Skeletal muscle satellite cell (primary cell): ENCODE measurements at regions not wholly inside any gene's neighbourhood (a gene's known extent, or its start where the extent isn't known, plus 50 kb on each side); places are given as distances from the start of the nearest gene placed in this dataset.
"Not testable (repeated sequence)": the region's sequence is repeated elsewhere in the genome, so short reads cannot be mapped to it uniquely, and the experiment has no call there.

ENCODE experiments used
- H3K27me3 ChIP-seq: 2 replicates; pipeline ENCODE4 v1.7.0; 2013; ENCODE audit warnings: low read length; ENCODE audit not compliant: control insufficient read depth, insufficient read depth
- H3K36me3 ChIP-seq: 2 replicates; pipeline ENCODE4 v1.7.0; 2013; ENCODE audit warnings: mild to moderate bottlenecking, control low read depth, low read length; ENCODE audit not compliant: insufficient read depth
- H3K4me1 ChIP-seq: 2 replicates; pipeline ENCODE4 v1.7.0; 2013; ENCODE audit warnings: low read length; ENCODE audit not compliant: control insufficient read depth, insufficient read depth
- H3K4me2 ChIP-seq: 2 replicates; pipeline ENCODE4 v1.7.0; 2013; ENCODE audit warnings: mild to moderate bottlenecking, low read length
- H3K4me3 ChIP-seq: 2 replicates; pipeline ENCODE4 v1.7.0; 2013; ENCODE audit warnings: low read length
- H3K9ac ChIP-seq: 2 replicates; pipeline ENCODE4 v1.7.0; 2013; ENCODE audit warnings: mild to moderate bottlenecking, low read depth, low read length, moderate library complexity
- H3K9me3 ChIP-seq: replicated peaks from 2 replicates; pipeline ENCODE4 v1.7.0; 2013; ENCODE audit warnings: mild to moderate bottlenecking, control low read depth, low read length

DNA sequence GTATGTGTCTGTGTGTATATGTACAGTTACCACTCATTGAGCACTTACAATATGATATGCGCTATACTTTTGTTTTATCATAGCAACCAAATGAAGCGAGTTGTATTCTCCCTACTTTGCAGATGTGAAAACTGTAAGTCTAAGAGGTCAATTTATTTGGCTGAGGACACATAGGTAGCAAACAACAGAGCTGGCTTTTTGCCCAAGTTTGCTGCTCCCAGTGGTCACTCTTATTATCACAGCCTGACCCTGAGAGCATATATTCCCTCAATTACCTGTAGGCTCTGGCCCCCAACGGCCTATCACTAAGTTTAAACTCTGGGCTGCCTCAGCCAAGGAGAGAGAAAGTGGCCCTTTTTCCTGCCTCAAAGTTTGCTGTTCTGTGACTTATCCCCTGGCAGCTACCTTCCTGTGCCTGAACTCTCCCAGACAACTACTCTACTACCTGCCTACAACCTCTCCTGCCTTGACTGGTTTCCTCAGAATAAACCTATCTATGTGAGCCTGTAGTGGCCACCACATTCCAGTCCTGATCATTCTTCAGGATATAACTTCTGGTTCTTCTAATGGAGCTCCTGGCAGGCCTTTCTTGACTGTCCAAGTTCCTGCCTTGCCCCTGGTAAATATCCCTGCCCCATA, 221.8 kb downstream of the FRK start:
- Histone ChIP-seq H3K9ac (no peak overlapping the region), H3K9me3 (no peaks in the 10 kb centered on the region), H3K4me2 (no peak overlapping the region), H3K27me3 (no peaks in the 10 kb centered on the region), H3K4me1 (no peaks in the 10 kb centered on the region), H3K36me3 (no peaks in the 10 kb centered on the region), H3K4me3 (no peak overlapping the region)

GRCh38 chr6:115838216-115838615, 222.5 kb downstream of the FRK start:
- H3K4me1 ChIP-seq: no peaks in the 10 kb centered on the region
- no peak overlapping the region for H3K9ac ChIP-seq
- no peak overlapping the region for H3K4me3 ChIP-seq
- no peaks in the 10 kb centered on the region for H3K27me3 ChIP-seq
- no peaks in the 10 kb centered on the region for H3K9me3 ChIP-seq
- no peaks in the 10 kb centered on the region for H3K36me3 ChIP-seq
- no peak overlapping the region for H3K4me2 ChIP-seq

- H3K36me3 ChIP-seq, H3K9ac ChIP-seq, H3K27me3 ChIP-seq, H3K9me3 ChIP-seq, H3K4me2 ChIP-seq, H3K4me1 ChIP-seq, H3K4me3 ChIP-seq: not testable (repeated sequence)
Measured at GRCh38 chr6:115836374-115836773, 224.3 kb downstream of the FRK start.

- no peaks in the 10 kb centered on the region for H3K9me3 ChIP-seq
- H3K4me1 ChIP-seq: no peaks in the 10 kb centered on the region
- H3K9ac ChIP-seq: no peak overlapping the region
- H3K4me2 ChIP-seq: no peak overlapping the region
- H3K4me3 ChIP-seq: no peak overlapping the region
- no peaks in the 10 kb centered on the region for H3K27me3 ChIP-seq
- no peaks in the 10 kb centered on the region for H3K36me3 ChIP-seq
Measured at GRCh38 chr6:115835314-115835713, 225.4 kb downstream of the FRK start.

DNA sequence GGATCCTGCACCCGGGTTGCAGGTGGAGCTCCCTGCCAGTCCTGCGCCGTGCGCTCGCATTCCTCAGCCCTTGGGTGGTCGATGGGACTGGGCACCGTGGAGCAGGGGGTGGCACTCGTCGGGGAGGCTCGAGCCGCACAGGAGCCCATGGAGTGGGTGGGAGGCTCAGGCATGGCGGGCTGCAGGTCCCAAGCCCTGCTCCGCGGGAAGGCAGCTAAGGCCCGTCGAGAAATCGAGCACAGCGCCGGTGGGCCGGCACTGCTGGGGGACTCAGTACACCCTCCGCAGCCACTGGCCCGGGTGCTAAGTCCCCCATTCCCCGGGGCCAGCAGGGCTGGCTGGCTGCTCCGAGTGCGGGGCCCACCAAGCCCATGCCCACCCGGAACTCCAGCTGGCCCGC, 226.1 kb downstream of the FRK start:
- H3K9ac ChIP-seq, H3K36me3 ChIP-seq, H3K4me3 ChIP-seq, H3K27me3 ChIP-seq, H3K4me1 ChIP-seq, H3K9me3 ChIP-seq, H3K4me2 ChIP-seq: not testable (repeated sequence)

GRCh38 chr6:115832786-115833185, 227.9 kb downstream of the FRK start:
- H3K9me3 ChIP-seq: no peaks in the 10 kb centered on the region
- no peak overlapping the region for H3K4me2 ChIP-seq
- H3K27me3 ChIP-seq: no peaks in the 10 kb centered on the region
- no peaks in the 10 kb centered on the region for H3K4me1 ChIP-seq
- H3K36me3 ChIP-seq: no peaks in the 10 kb centered on the region
- no peak overlapping the region for H3K9ac ChIP-seq
- no peak overlapping the region for H3K4me3 ChIP-seq

GRCh38 chr6:115832186-115832585, 228.5 kb downstream of the FRK start:
- H3K27me3 ChIP-seq: no peaks in the 10 kb centered on the region
- H3K9ac ChIP-seq: no peak overlapping the region
- H3K36me3 ChIP-seq: no peaks in the 10 kb centered on the region
- H3K9me3 ChIP-seq: no peaks in the 10 kb centered on the region
- no peak overlapping the region for H3K4me2 ChIP-seq
- no peaks in the 10 kb centered on the region for H3K4me1 ChIP-seq
- H3K4me3 ChIP-seq: no peak overlapping the region

DNA sequence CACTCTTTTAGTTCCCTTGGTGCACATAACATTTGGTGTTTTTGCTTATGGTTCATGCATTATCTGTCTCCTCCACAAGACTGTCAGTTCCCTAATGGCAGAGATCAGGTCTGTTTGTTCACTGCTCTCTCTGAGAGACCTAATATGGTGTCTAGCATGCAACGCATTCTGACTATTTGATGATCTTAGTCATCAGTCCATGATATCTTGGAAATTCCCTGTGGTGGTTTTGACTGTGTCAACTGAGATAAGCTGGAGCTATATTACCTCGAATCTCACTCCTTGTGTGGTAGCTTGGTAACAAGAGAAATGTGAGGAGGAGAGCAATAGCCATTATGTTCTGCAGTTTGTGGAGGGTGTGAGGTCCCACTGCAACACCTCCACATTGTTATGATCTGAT, 229.8 kb downstream of the FRK start:
- Histone ChIP-seq H3K4me1 (no peaks in the 10 kb centered on the region), H3K36me3 (no peaks in the 10 kb centered on the region), H3K9ac (no peak overlapping the region), H3K9me3 (no peaks in the 10 kb centered on the region), H3K4me2 (no peak overlapping the region), H3K4me3 (no peak overlapping the region), H3K27me3 (no peaks in the 10 kb centered on the region)

GRCh38 chr6:115821798-115822197, 238.9 kb downstream of the FRK start:
- Histone ChIP-seq H3K27me3 (no peaks in the 10 kb centered on the region), H3K4me1 (no peaks in the 10 kb centered on the region), H3K9me3 (no peaks in the 10 kb centered on the region), H3K36me3 (no peaks in the 10 kb centered on the region), H3K4me2 (no peak overlapping the region), H3K4me3 (no peak overlapping the region), H3K9ac (no peak overlapping the region)

DNA sequence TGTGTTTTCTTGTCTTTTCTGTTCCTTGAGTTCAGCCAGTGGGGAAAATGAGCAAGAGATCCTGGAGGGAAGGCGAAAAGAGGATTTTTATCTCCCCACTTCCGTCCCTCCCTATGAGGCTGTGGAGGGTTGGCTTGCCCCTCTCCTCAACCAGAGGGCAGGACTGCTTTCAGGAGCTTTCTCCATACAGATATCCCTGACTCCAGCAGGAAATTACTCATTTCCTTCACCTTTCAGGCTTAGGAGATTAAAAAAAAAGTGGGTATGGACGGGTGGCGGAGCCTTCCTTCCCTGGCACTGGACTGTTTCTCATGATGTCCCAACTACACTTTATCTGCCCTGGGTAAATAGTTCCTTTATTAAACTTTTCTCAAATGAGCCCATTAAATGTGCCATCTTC, 241.2 kb downstream of the FRK start:
- Histone ChIP-seq H3K4me1 (no peaks in the 10 kb centered on the region), H3K4me2 (no peak overlapping the region), H3K9ac (no peak overlapping the region), H3K36me3 (no peaks in the 10 kb centered on the region), H3K9me3 (no peaks in the 10 kb centered on the region), H3K4me3 (no peak overlapping the region), H3K27me3 (no peaks in the 10 kb centered on the region)

GRCh38 chr6:115817161-115817560, 243.5 kb downstream of the FRK start:
- Histone ChIP-seq H3K36me3 (no peaks in the 10 kb centered on the region), H3K4me1 (no peaks in the 10 kb centered on the region), H3K4me3 (no peak overlapping the region), H3K4me2 (no peak overlapping the region), H3K9ac (no peak overlapping the region), H3K27me3 (no peaks in the 10 kb centered on the region), H3K9me3 (no peaks in the 10 kb centered on the region)

DNA sequence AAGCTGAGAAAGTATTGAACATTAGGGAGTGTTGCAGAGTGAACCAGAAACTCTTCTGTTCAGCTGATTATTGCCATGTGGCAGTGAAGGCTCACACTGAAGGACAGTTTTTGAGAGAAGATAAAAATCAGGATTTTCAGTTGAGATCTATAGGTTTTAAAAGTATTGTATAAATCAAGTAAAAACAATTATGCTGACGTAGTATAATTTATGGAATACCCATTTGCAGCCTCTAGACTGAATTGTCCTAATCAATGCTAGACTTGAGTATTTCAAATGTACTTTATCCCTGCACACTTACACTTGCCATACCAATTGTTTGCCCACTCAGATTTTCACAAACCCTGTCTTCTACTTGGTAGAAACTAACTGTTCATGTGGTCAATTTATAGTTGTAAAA, 245.8 kb downstream of the FRK start:
- H3K27me3 ChIP-seq: no peaks in the 10 kb centered on the region
- H3K9me3 ChIP-seq: no peaks in the 10 kb centered on the region
- no peaks in the 10 kb centered on the region for H3K36me3 ChIP-seq
- H3K4me1 ChIP-seq: no peaks in the 10 kb centered on the region
- no peak overlapping the region for H3K4me2 ChIP-seq
- H3K9ac ChIP-seq: no peak overlapping the region
- no peak overlapping the region for H3K4me3 ChIP-seq
